Cardiac muscle cell (in vitro differentiated cells and primary cell): ENCODE measurements at regions not wholly inside any gene's neighbourhood (a gene's known extent, or its start where the extent isn't known, plus 50 kb on each side); places are given as distances from the start of the nearest gene placed in this dataset.

Source experiments
- DNase-seq, 2 donors: peaks; one replicate each; pipeline versions ENCODE4 v3.0.0 to v3.0.0-alpha.2; 2010 to 2017; ENCODE audit warnings: low read depth in 1 of 2, low spot score in 1 of 2
- H3K27ac ChIP-seq: fragments of 200-600 bp; sonication (generic); 2 replicates; pipeline ENCODE4 v1.5.1; 2016
- H3K27me3 ChIP-seq: fragments of 200-600 bp; sonication (generic); 2 replicates; pipeline ENCODE4 v1.6.0; 2016; ENCODE audit warnings: control low read depth
- H3K36me3 ChIP-seq: fragments of 200-600 bp; sonication (generic); 2 replicates; pipeline ENCODE4 v1.5.1; 2016; ENCODE audit warnings: control low read depth
- H3K4me1 ChIP-seq: fragments of 200-600 bp; sonication (generic); 2 replicates; pipeline ENCODE4 v1.8.1; 2017; ENCODE audit warnings: low read depth, mild to moderate bottlenecking, mixed run types
- H3K4me3 ChIP-seq: fragments of 200-600 bp; sonication (generic); 2 replicates; pipeline ENCODE4 v1.5.1; 2016; ENCODE audit warnings: mild to moderate bottlenecking
- H3K9me3 ChIP-seq: fragments of 200-600 bp; sonication (generic); 2 replicates; pipeline ENCODE4 v1.5.1; 2017; ENCODE audit warnings: low read depth, mild to moderate bottlenecking, control low read depth
- TF ChIP-seq, protein P1 (sequence below): IDR thresholded peaks from 2 replicates; pipeline ENCODE4 v1.5.1; 2012; ENCODE audit warnings: low read depth, mild to moderate bottlenecking, low read length

DNA sequence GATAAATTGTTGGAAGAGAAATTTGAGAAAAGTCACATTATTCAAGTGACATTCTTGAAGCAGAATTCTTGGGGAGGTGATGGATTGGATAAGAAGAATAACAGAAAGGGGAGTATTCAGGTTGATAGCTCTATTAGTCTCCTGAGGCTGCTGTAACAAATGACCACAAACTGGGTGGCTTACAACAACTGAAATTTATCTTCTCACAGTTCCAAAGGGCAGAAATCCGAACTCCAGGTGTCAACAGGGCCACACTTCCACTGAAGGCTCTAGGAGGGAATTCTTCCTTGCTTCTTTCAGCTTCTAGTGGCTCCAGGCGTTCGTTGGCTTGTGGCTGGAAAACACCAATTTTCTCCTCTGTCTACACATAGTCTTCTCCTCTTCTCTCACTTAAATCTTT is 99.8 kb downstream of the TES start:
- no peak for DNase-seq
- Histone ChIP-seq H3K36me3 (no peaks in the 10 kb centered on the region), H3K4me3 (no peak overlapping the region), H3K27me3 (no peaks in the 10 kb centered on the region), H3K4me1 (no peaks in the 10 kb centered on the region), H3K9me3 (no peaks in the 10 kb centered on the region), H3K27ac (no peak overlapping the region)
- TF ChIP-seq, protein P1, sequence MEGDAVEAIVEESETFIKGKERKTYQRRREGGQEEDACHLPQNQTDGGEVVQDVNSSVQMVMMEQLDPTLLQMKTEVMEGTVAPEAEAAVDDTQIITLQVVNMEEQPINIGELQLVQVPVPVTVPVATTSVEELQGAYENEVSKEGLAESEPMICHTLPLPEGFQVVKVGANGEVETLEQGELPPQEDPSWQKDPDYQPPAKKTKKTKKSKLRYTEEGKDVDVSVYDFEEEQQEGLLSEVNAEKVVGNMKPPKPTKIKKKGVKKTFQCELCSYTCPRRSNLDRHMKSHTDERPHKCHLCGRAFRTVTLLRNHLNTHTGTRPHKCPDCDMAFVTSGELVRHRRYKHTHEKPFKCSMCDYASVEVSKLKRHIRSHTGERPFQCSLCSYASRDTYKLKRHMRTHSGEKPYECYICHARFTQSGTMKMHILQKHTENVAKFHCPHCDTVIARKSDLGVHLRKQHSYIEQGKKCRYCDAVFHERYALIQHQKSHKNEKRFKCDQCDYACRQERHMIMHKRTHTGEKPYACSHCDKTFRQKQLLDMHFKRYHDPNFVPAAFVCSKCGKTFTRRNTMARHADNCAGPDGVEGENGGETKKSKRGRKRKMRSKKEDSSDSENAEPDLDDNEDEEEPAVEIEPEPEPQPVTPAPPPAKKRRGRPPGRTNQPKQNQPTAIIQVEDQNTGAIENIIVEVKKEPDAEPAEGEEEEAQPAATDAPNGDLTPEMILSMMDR, result no peak

DNA sequence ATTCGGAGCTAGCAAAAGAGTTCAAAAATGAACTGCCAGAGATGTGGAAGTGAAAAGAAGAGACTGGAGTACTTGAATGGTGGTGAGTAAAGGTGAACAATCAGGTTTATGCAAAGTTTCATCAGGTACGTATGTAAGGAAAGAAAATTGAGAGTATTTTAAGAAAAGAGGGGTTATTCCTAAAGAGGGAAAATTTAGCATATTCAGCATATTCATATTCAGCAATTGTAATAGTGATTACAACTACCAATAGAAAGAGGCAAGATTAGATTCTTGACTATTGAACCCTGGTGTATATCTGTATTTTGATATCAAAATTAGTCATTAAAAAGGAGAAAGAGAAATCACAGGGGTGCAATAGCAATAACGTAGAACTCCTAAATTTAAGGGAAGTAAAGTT is 100.9 kb downstream of the TES start:
- Histone ChIP-seq H3K36me3 (no peaks in the 10 kb centered on the region), H3K9me3 (no peaks in the 10 kb centered on the region), H3K27ac (no peak overlapping the region), H3K4me3 (no peak overlapping the region), H3K27me3 (no peaks in the 10 kb centered on the region), H3K4me1 (no peaks in the 10 kb centered on the region)
- TF ChIP-seq, protein P1, result no peak
- no peak for DNase-seq

DNA sequence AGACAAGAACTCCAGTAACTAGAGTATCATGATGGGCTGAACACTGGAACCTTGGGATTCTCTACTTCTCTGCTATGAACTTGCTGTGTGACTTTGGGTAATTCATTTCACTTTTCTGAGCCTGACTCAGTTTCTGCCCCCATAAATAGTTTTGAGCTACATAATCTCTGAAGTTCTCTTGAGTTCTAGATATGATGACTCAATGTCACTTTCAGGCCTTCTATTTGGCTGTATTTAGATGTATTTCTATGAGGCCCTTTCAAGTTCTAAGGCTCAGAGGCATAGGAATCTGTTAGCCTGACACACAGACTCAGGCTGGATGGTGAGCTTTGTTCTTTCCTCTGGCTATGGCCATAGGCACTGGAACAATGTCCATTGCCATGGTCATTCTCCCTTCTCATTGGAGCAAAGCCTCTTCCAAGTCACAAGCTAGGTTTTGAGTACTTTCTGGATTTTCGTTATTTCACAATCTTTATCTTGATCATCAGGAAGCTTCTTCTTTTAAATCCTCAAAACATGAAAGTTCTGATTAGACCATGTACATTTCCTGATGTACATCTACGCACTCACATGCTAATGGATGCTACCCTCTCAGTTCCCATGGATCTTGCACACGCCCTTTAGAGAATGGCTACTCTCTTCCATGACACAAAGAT is 101.6 kb downstream of the TES start:
- no peak overlapping the region for H3K27ac ChIP-seq
- no peaks in the 10 kb centered on the region for H3K9me3 ChIP-seq
- H3K4me1 ChIP-seq, result no peaks in the 10 kb centered on the region
- no peak for DNase-seq
- no peak overlapping the region for H3K4me3 ChIP-seq
- no peaks in the 10 kb centered on the region for H3K27me3 ChIP-seq
- TF ChIP-seq, protein P1, result no peak
- H3K36me3 ChIP-seq, result no peaks in the 10 kb centered on the region

DNA sequence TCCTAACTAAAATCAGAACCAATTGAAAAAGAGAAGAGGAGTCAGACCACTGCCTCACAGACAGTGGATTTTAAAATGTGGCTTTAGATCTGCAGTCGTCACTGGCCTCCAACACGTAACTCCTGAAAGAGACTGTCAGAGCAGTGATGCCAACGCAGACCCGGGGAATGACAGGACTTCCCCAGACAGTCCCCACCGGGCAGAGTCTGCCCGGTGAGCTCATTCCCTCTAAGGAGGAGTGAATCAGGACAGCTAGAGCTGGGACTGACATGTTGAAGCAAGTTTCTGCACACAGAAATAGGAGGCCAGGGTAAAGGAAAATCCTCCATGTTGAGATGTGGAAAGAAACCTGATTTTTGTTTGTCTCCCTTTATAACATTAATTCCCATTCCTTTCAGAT is 105.0 kb downstream of the TES start:
- Histone ChIP-seq H3K27me3 (no peaks in the 10 kb centered on the region), H3K4me3 (no peak overlapping the region), H3K27ac (no peak overlapping the region), H3K4me1 (no peaks in the 10 kb centered on the region), H3K36me3 (no peaks in the 10 kb centered on the region), H3K9me3 (no peaks in the 10 kb centered on the region)
- TF ChIP-seq, protein P1, result no peak
- no peak for DNase-seq

DNA sequence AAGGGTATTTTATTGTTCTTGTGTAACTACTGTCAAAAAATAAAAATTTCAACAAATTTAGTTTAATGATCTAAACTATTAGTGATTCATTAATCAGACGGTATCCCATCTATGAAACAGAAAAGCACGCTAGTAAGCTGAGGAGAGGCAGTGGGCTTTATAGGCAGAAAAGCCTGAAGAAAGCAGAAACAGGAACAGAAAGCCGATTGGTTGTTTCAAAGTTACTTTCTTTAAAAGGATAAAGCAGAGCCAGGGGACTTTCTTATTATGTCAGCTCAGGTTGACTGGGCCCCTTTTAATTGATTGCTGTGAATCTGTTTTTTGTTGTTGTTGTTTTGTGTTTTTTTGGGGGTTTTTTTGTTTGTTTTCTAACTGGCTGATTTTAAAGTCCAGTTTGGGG is 105.5 kb downstream of the TES start:
- no peak for DNase-seq
- TF ChIP-seq, protein P1, result no peak
- Histone ChIP-seq H3K4me3 (no peak overlapping the region), H3K4me1 (no peaks in the 10 kb centered on the region), H3K27me3 (no peaks in the 10 kb centered on the region), H3K36me3 (no peaks in the 10 kb centered on the region), H3K27ac (no peak overlapping the region), H3K9me3 (no peaks in the 10 kb centered on the region)
